Prostate gland (tissue), 2 donors: ENCODE measurements at regions not wholly inside any gene's neighbourhood (a gene's known extent, or its start where the extent isn't known, plus 50 kb on each side); places are given as distances from the start of the nearest gene placed in this dataset.

Source experiments
- POLR2A ChIP-seq: fragments of 450-650 bp; IDR thresholded peaks from one replicate; pipeline ENCODE4 v1.6.1; 2016; ENCODE audit warnings: antibody characterized with exemption, mild to moderate bottlenecking
- POLR2AphosphoS5 ChIP-seq: sonication (generic); formaldehyde crosslinking; IDR thresholded peaks from one replicate; pipeline ENCODE4 v1.6.1; 2017; ENCODE audit warnings: antibody characterized with exemption
- TF ChIP-seq, protein P1 (sequence below), 4 experiments: fragments of 200-600 bp in 2 of 4; fragments of 450-650 bp in 2 of 4; sonication (generic) in 2 of 4; IDR thresholded peaks; 1 replicate in 3 of 4; 2 replicates in 1 of 4; pipeline ENCODE4 v1.5.1; 2016 to 2019; ENCODE audit warnings: antibody characterized with exemption in 4 of 4, mild to moderate bottlenecking in 2 of 4, moderate library complexity in 2 of 4

DNA sequence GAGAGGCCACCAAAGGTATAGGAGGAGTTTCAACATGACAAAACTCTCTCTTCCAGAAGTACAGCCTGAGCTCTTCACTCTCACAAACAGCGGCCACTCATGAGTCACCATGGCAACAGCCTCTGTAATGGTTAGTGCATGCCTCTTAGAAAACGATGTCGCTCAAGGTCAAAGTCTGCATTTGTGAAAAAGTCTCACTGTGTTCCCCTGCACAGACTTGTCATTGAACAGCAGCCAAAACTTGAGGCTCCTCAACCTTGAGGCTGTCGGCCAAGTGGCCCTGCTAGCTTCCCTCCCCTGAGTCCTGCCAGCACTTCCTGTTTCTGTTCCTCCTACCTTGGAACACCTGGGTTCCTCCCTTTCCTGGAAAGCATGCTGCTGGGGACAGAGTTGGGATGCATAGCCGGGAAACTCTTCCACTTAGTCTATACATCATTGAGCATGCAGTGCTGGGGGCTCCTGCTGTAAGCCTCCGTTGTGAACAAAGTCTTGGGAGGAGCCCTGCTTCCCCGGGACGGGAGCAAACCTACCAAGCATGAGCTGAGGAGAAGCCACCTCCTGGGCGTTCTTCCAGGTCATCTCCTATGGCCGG lies 66.6 kb downstream of the ING2 start:
- TF ChIP-seq POLR2A (no peak), POLR2AphosphoS5 (peak; percentile 60)
- TF ChIP-seq, protein P1, sequence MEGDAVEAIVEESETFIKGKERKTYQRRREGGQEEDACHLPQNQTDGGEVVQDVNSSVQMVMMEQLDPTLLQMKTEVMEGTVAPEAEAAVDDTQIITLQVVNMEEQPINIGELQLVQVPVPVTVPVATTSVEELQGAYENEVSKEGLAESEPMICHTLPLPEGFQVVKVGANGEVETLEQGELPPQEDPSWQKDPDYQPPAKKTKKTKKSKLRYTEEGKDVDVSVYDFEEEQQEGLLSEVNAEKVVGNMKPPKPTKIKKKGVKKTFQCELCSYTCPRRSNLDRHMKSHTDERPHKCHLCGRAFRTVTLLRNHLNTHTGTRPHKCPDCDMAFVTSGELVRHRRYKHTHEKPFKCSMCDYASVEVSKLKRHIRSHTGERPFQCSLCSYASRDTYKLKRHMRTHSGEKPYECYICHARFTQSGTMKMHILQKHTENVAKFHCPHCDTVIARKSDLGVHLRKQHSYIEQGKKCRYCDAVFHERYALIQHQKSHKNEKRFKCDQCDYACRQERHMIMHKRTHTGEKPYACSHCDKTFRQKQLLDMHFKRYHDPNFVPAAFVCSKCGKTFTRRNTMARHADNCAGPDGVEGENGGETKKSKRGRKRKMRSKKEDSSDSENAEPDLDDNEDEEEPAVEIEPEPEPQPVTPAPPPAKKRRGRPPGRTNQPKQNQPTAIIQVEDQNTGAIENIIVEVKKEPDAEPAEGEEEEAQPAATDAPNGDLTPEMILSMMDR (IDR thresholded peaks at IDR 0.05), result no peak
